HG02571 (cell line): ENCODE measurements at regions not wholly inside any gene's neighbourhood (a gene's known extent, or its start where the extent isn't known, plus 50 kb on each side); places are given as distances from the start of the nearest gene placed in this dataset.

Source experiments
- ATAC-seq: cut with Tn5 transposase; IDR thresholded peaks from one replicate; pipeline ENCODE4 v1.9.1; 2021; ENCODE audit warnings: mild to moderate bottlenecking, moderate library complexity; ENCODE audit not compliant: unreplicated experiment

- no peak for ATAC-seq
Measured at GRCh38 chr2:88283886-88284592, 113.9 kb downstream of the THNSL2 start.

- no peak for ATAC-seq
Measured at GRCh38 chr2:88281302-88282217, 111.4 kb downstream of the THNSL2 start.

- no peak for ATAC-seq
Measured at GRCh38 chr2:88269836-88270235, 99.7 kb downstream of the THNSL2 start.

GRCh38 chr2:88265352-88266303 lies 95.5 kb downstream of the THNSL2 start:
- ATAC-seq, result no peak

- no peak for ATAC-seq
Measured at GRCh38 chr2:88263861-88264260, 93.7 kb downstream of the THNSL2 start.

- no peak for ATAC-seq
Measured at GRCh38 chr2:88261725-88262124, 91.6 kb downstream of the THNSL2 start.

GRCh38 chr2:88258208-88258607 lies 88.1 kb downstream of the THNSL2 start:
- ATAC-seq, result no peak

- no peak for ATAC-seq
Measured at GRCh38 chr2:88254437-88255091, 84.4 kb downstream of the THNSL2 start.

- ATAC-seq, result no peak
Measured at GRCh38 chr2:88253997-88254396, 83.9 kb downstream of the THNSL2 start.

- no peak for ATAC-seq
Measured at GRCh38 chr2:88253375-88253774, 83.2 kb downstream of the THNSL2 start.

GRCh38 chr2:88252646-88253045 lies 82.5 kb downstream of the THNSL2 start:
- ATAC-seq, result no peak

GRCh38 chr2:88252111-88252510 lies 82.0 kb downstream of the THNSL2 start:
- no peak for ATAC-seq

GRCh38 chr2:88250404-88250803 lies 80.3 kb downstream of the THNSL2 start:
- ATAC-seq, result no peak

- ATAC-seq, result no peak
Measured at GRCh38 chr2:88248280-88248828, 78.2 kb downstream of the THNSL2 start.

GRCh38 chr2:88247531-88247930 lies 77.4 kb downstream of the THNSL2 start:
- ATAC-seq, result no peak

GRCh38 chr2:88245109-88245508 lies 75.0 kb downstream of the THNSL2 start:
- no peak for ATAC-seq

GRCh38 chr2:88239781-88240180 lies 69.6 kb downstream of the THNSL2 start:
- ATAC-seq, result no peak

- ATAC-seq, result no peak
Measured at GRCh38 chr2:88236666-88237065, 66.5 kb downstream of the THNSL2 start.
